SJSA1 (cell line): ENCODE measurements at regions not wholly inside any gene's neighbourhood (a gene's known extent, or its start where the extent isn't known, plus 50 kb on each side); places are given as distances from the start of the nearest gene placed in this dataset.

Experiments
- DNase-seq, 2 experiments: peaks; one replicate each; pipeline ENCODE4 v3.0.0-alpha.2; 2015 to 2020; ENCODE audit warnings: low spot score in 2 of 2, low read depth in 1 of 2
- H3K27ac ChIP-seq: fragments of 250-450 bp; sonication (Bioruptor Pico); 2 replicates; pipeline ENCODE4 v1.5.1; 2020; ENCODE audit warnings: mild to moderate bottlenecking, moderate library complexity
- H3K27me3 ChIP-seq: fragments of 250-450 bp; sonication (Bioruptor Pico); replicated peaks from 2 replicates; pipeline ENCODE4 v1.5.1; 2020; ENCODE audit warnings: mild to moderate bottlenecking, moderate library complexity
- H3K36me3 ChIP-seq: fragments of 250-450 bp; sonication (Bioruptor Pico); 2 replicates; pipeline ENCODE4 v1.5.1; 2020; ENCODE audit warnings: mild to moderate bottlenecking
- H3K4me1 ChIP-seq: fragments of 250-450 bp; sonication (Bioruptor Pico); replicated peaks from 2 replicates; pipeline ENCODE4 v1.6.1; 2021; ENCODE audit warnings: mild to moderate bottlenecking
- H3K4me3 ChIP-seq: fragments of 250-450 bp; sonication (Bioruptor Pico); 2 replicates; pipeline ENCODE4 v1.5.1; 2020; ENCODE audit warnings: mild to moderate bottlenecking
- H3K9me3 ChIP-seq: fragments of 250-450 bp; sonication (Bioruptor Pico); replicated peaks from 2 replicates; pipeline ENCODE4 v1.5.1; 2020; ENCODE audit warnings: mild to moderate bottlenecking

- no peak for DNase-seq
- no peaks in the 10 kb centered on the region for H3K36me3 ChIP-seq
- H3K4me1 ChIP-seq = no peaks in the 10 kb centered on the region; the same call in 1 of the 2 replicates
- no peak overlapping the region for H3K4me3 ChIP-seq
- H3K27ac ChIP-seq = no peak overlapping the region
- no peaks in the 10 kb centered on the region for H3K27me3 ChIP-seq
- peaks cover 9% of the 10 kb centered on the region; the same call in 1 of the 2 replicates for H3K9me3 ChIP-seq
Observed at GRCh38 chr11:42315267-42315666, 855.8 kb upstream of the LRRC4C start.

GRCh38 chr11:42315846-42316245 is 856.4 kb upstream of the LRRC4C start:
- H3K27me3 ChIP-seq = no peaks in the 10 kb centered on the region
- DNase-seq = no peak
- H3K27ac ChIP-seq = no peak overlapping the region
- no peaks in the 10 kb centered on the region for H3K36me3 ChIP-seq
- peaks cover 9% of the 10 kb centered on the region; the same call in 1 of the 2 replicates for H3K9me3 ChIP-seq
- no peaks in the 10 kb centered on the region; the same call in 1 of the 2 replicates for H3K4me1 ChIP-seq
- H3K4me3 ChIP-seq = no peak overlapping the region

- H3K4me1 ChIP-seq = no peaks in the 10 kb centered on the region; the same call in 1 of the 2 replicates
- DNase-seq = no peak
- H3K36me3 ChIP-seq = no peaks in the 10 kb centered on the region
- H3K4me3 ChIP-seq = no peak overlapping the region
- no peaks in the 10 kb centered on the region for H3K27me3 ChIP-seq
- 0 out of 2 replicates have a peak, but pooled peaks cover 8% of the 10 kb centered on the region for H3K9me3 ChIP-seq
- no peak overlapping the region for H3K27ac ChIP-seq
Observed at GRCh38 chr11:42319921-42320320, 860.5 kb upstream of the LRRC4C start.

- no peaks in the 10 kb centered on the region for H3K27me3 ChIP-seq
Observed at GRCh38 chr11:42329929-42330565, 870.6 kb upstream of the LRRC4C start.

DNA sequence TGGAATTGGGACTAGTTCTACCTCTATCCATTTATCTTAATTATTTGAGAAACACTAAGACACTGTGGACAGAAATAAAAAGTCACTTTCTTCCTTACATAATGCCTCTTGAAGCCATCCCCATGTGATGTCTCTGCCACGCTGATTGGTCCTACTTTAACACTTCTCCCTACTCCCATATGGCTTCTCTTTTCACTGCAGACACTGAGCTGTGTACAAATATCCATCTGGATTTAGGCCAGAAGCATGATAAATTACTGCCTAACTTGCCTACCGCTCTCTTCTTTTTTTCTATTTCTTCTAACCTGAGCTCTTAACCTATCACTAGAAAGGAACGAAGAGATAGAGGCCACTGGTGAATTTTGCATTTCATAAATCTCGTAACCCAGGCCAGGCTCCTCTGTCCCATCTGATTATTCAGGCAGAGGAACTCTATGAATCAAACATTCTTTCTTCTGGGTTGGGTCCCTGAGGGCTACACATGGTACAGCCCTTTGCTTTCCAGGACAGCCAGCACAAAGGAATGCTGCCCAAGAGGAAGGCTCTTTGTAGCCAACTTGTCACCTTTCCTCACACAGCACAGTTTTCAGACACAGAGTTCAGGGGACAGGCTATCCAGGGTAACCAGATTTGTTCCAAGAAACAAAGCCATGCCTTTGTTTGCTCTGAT is 878.5 kb upstream of the LRRC4C start:
- Histone ChIP-seq H3K4me3 (no peak overlapping the region), H3K27me3 (no peaks in the 10 kb centered on the region), H3K36me3 (no peaks in the 10 kb centered on the region), H3K9me3 (peaks cover 3% of the 10 kb centered on the region; the same call in 1 of the 2 replicates), H3K27ac (no peak overlapping the region), H3K4me1 (no peaks in the 10 kb centered on the region)
- DNase-seq = no peak

More at GRCh38 chr11:42329929-42330565, 870.6 kb upstream of the LRRC4C start:
- Histone ChIP-seq H3K4me3 (no peak overlapping the region), H3K4me1 (no peaks in the 10 kb centered on the region), H3K36me3 (no peaks in the 10 kb centered on the region), H3K27ac (no peak overlapping the region), H3K9me3 (0 out of 2 replicates have a peak, but pooled peaks cover 4% of the 10 kb centered on the region)
- no peak for DNase-seq

- H3K9me3 ChIP-seq = 0 out of 2 replicates have a peak, but pooled peaks cover 2% of the 10 kb centered on the region
Observed at GRCh38 chr11:42344204-42344792, 884.8 kb upstream of the LRRC4C start.

DNA sequence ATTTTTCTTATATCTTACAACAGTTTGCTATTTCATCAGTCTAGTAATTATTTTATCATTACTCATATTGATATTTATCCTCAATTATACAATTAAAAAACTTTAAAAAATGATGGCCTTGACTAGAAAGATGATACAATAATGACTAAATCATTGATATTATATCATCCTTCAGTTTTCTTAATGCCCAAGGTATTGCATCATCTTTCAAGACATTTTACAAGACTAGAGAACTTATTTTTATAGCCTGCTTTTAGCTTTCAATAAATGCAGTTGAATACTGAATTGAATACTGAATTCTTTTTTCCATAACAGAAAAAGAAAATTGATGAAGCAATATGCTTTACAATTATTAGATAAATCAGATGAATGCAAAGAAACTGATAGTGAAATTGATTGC is 886.5 kb upstream of the LRRC4C start:
- Histone ChIP-seq H3K4me1 (no peaks in the 10 kb centered on the region), H3K4me3 (no peak overlapping the region), H3K36me3 (no peaks in the 10 kb centered on the region), H3K27ac (no peak overlapping the region), H3K27me3 (no peaks in the 10 kb centered on the region), H3K9me3 (peaks cover 2% of the 10 kb centered on the region; the same call in 1 of the 2 replicates)
- no peak for DNase-seq

More at GRCh38 chr11:42344204-42344792, 884.8 kb upstream of the LRRC4C start:
- no peaks in the 10 kb centered on the region for H3K36me3 ChIP-seq
- H3K4me3 ChIP-seq = no peak overlapping the region
- no peaks in the 10 kb centered on the region for H3K27me3 ChIP-seq
- H3K4me1 ChIP-seq = no peaks in the 10 kb centered on the region
- H3K27ac ChIP-seq = no peak overlapping the region
- DNase-seq = no peak

GRCh38 chr11:42363701-42364100 is 904.2 kb upstream of the LRRC4C start:
- H3K27ac ChIP-seq = no peak overlapping the region
- no peaks in the 10 kb centered on the region for H3K4me1 ChIP-seq
- H3K9me3 ChIP-seq = no peaks in the 10 kb centered on the region; the same call in 1 of the 2 replicates
- H3K4me3 ChIP-seq = no peak overlapping the region
- no peak for DNase-seq
- H3K27me3 ChIP-seq = no peaks in the 10 kb centered on the region
- no peaks in the 10 kb centered on the region for H3K36me3 ChIP-seq

DNA sequence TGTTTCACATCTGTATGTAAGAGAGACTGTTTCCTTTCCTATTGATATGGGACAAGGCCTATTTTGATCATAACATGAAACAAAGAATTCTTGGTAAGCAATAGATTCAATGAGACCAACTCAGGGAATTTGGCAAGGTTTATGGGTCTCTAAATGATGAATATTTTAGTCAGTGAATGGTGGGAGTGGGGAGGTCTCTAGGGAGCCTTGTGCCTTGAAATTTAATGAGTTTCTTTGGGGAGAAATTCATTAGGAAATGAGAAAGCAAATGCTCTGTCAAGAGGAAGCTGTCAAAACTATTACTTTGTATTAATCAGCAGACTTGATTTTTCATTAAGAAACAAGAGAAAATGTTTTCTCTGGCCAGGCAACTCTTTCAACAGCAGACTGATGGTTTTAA is 921.7 kb upstream of the API5 start:
- Histone ChIP-seq H3K9me3 (peaks cover 6% of the 10 kb centered on the region; the same call in 1 of the 2 replicates), H3K36me3 (no peaks in the 10 kb centered on the region), H3K4me3 (no peak overlapping the region), H3K4me1 (no peaks in the 10 kb centered on the region), H3K27me3 (no peaks in the 10 kb centered on the region), H3K27ac (no peak overlapping the region)
- DNase-seq = no peak

DNA sequence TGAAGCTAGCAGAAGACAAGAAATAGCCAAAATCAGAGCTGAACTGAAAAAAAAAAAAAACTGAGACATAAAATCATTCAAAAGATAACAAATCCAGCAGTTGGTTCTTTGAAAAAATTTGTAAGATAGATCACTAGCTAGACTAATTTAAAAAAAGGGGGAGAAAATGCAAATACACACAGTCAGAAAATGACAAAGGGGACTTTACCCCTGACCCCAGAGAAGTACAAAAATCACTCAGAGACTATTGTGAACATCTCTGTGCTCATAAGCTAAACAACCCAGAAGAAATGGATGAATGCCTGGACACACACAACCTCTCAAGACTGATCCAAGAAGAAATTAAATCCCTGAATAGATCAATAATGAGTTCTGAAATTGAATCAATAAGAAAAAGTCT is 914.3 kb upstream of the API5 start:
- no peaks in the 10 kb centered on the region for H3K4me1 ChIP-seq
- H3K4me3 ChIP-seq = no peak overlapping the region
- DNase-seq = no peak
- H3K9me3 ChIP-seq = 0 out of 2 replicates have a peak, but pooled peaks cover 3% of the 10 kb centered on the region
- no peak overlapping the region for H3K27ac ChIP-seq
- no peaks in the 10 kb centered on the region for H3K27me3 ChIP-seq
- H3K36me3 ChIP-seq = no peaks in the 10 kb centered on the region

DNA sequence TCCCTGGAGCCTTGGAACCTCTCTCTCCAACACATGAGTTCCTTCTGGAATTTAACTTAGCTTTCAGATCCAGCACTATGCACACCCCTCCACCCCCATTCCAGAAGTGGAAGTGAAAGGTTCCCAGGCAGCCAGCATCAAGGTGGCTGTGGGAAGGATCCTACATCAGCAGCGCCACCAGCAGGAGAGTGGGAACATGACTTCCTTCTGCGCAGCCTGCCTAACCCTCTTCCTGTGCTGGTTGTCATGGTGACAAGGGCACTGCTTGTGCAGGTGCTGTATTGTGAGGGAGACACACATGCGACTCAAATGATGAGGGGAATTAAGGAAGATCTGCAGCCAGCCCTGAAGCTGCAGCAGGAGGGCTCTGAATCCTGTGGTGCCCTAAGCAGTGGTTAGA is 904.5 kb upstream of the API5 start:
- Histone ChIP-seq H3K9me3 (no peaks in the 10 kb centered on the region), H3K4me3 (no peak overlapping the region), H3K36me3 (no peaks in the 10 kb centered on the region), H3K4me1 (no peaks in the 10 kb centered on the region), H3K27ac (no peak overlapping the region), H3K27me3 (no peaks in the 10 kb centered on the region)
- DNase-seq = no peak

GRCh38 chr11:42410251-42410955 is 901.4 kb upstream of the API5 start:
- no peaks in the 10 kb centered on the region for H3K4me1 ChIP-seq
- H3K27ac ChIP-seq = no peak overlapping the region
- DNase-seq = no peak
- no peaks in the 10 kb centered on the region for H3K27me3 ChIP-seq
- 0 out of 2 replicates have a peak, but pooled peaks cover 5% of the 10 kb centered on the region for H3K9me3 ChIP-seq
- no peaks in the 10 kb centered on the region for H3K36me3 ChIP-seq
- H3K4me3 ChIP-seq = no peak overlapping the region

GRCh38 chr11:42412590-42412989 is 899.2 kb upstream of the API5 start:
- DNase-seq = no peak
- Histone ChIP-seq H3K27ac (no peak overlapping the region), H3K9me3 (0 out of 2 replicates have a peak, but pooled peaks cover 5% of the 10 kb centered on the region), H3K4me1 (no peaks in the 10 kb centered on the region), H3K4me3 (no peak overlapping the region), H3K36me3 (no peaks in the 10 kb centered on the region), H3K27me3 (no peaks in the 10 kb centered on the region)
